Neural crest cell (in vitro differentiated cells): ENCODE measurements at regions not wholly inside any gene's neighbourhood (a gene's known extent, or its start where the extent isn't known, plus 50 kb on each side); places are given as distances from the start of the nearest gene placed in this dataset.

Source experiments
- DNase-seq: peaks from one replicate; pipeline ENCODE4 v3.0.0; 2021; ENCODE audit warnings: low read depth, mixed read lengths, low spot score
- H3K27ac Mint-ChIP-seq: one replicate; pipeline ENCODE4 v1.8.0; 2021; ENCODE audit warnings: mild to moderate bottlenecking, mixed read lengths; ENCODE audit not compliant: unreplicated experiment
- H3K27me3 Mint-ChIP-seq: 2 replicates; pipeline ENCODE4 v1.8.0; 2021; ENCODE audit warnings: low read depth, mild to moderate bottlenecking, mixed read lengths
- H3K36me3 Mint-ChIP-seq: 2 replicates; pipeline ENCODE4 v1.8.0; 2021; ENCODE audit warnings: low read depth, mild to moderate bottlenecking, mixed read lengths
- H3K4me1 Mint-ChIP-seq: 2 replicates; pipeline ENCODE4 v1.8.0; 2021; ENCODE audit warnings: mixed read lengths
- H3K4me3 Mint-ChIP-seq: one replicate; pipeline ENCODE4 v1.8.0; 2021; ENCODE audit warnings: mild to moderate bottlenecking, mixed read lengths
- H3K9me3 Mint-ChIP-seq: 2 replicates; pipeline ENCODE4 v1.8.0; 2021; ENCODE audit warnings: mixed read lengths
- CTCF ChIP-seq: fragments of 200-600 bp; sonication (generic); conservative IDR thresholded peaks from 2 replicates; pipeline ENCODE4 v1.5.0; 2021; ENCODE audit warnings: antibody characterized with exemption, mild to moderate bottlenecking

- Mint-ChIP-seq H3K4me3 (no peak overlapping the region), H3K36me3 (peaks cover 6% of the 10 kb centered on the region), H3K27ac (no peak overlapping the region), H3K9me3 (peaks cover 9% of the 10 kb centered on the region), H3K27me3 (no peaks in the 10 kb centered on the region), H3K4me1 (no peaks in the 10 kb centered on the region)
- no peak for DNase-seq
- no peak for TF ChIP-seq CTCF
These were observed 762.3 kb downstream of the GALC start for GRCh38 chr14:87230726-87231125.

GRCh38 chr14:87229131-87229530 lies 763.9 kb downstream of the GALC start:
- H3K9me3 Mint-ChIP-seq, result peaks cover 9% of the 10 kb centered on the region
- TF ChIP-seq CTCF, result no peak
- peaks cover 6% of the 10 kb centered on the region for H3K36me3 Mint-ChIP-seq
- H3K4me3 Mint-ChIP-seq, result no peak overlapping the region
- H3K4me1 Mint-ChIP-seq, result no peaks in the 10 kb centered on the region
- no peak for DNase-seq
- no peaks in the 10 kb centered on the region for H3K27me3 Mint-ChIP-seq
- H3K27ac Mint-ChIP-seq, result no peak overlapping the region

- no peak for DNase-seq
- Mint-ChIP-seq H3K36me3 (no peaks in the 10 kb centered on the region), H3K27ac (no peak overlapping the region), H3K27me3 (no peaks in the 10 kb centered on the region), H3K4me3 (no peak overlapping the region), H3K9me3 (peaks cover 2% of the 10 kb centered on the region), H3K4me1 (no peaks in the 10 kb centered on the region)
- no peak for TF ChIP-seq CTCF
These were observed 776.0 kb downstream of the GALC start for GRCh38 chr14:87217023-87217422.

GRCh38 chr14:87214558-87214957 lies 778.4 kb downstream of the GALC start:
- Mint-ChIP-seq H3K27me3 (no peaks in the 10 kb centered on the region), H3K27ac (no peak overlapping the region), H3K9me3 (peaks cover 2% of the 10 kb centered on the region), H3K36me3 (no peaks in the 10 kb centered on the region), H3K4me1 (no peaks in the 10 kb centered on the region), H3K4me3 (no peak overlapping the region)
- TF ChIP-seq CTCF, result no peak
- no peak for DNase-seq

- H3K36me3 Mint-ChIP-seq, result no peaks in the 10 kb centered on the region
- no peak overlapping the region for H3K4me3 Mint-ChIP-seq
- no peak for DNase-seq
- peaks cover 2% of the 10 kb centered on the region for H3K9me3 Mint-ChIP-seq
- TF ChIP-seq CTCF, result no peak
- no peaks in the 10 kb centered on the region for H3K4me1 Mint-ChIP-seq
- no peaks in the 10 kb centered on the region for H3K27me3 Mint-ChIP-seq
- H3K27ac Mint-ChIP-seq, result no peak overlapping the region
These were observed 785.2 kb downstream of the GALC start for GRCh38 chr14:87207756-87208155.

- TF ChIP-seq CTCF, result no peak
- H3K9me3 Mint-ChIP-seq, result peaks cover 2% of the 10 kb centered on the region
- H3K4me3 Mint-ChIP-seq, result no peak overlapping the region
- no peaks in the 10 kb centered on the region for H3K4me1 Mint-ChIP-seq
- DNase-seq, result no peak
- H3K36me3 Mint-ChIP-seq, result no peaks in the 10 kb centered on the region
- no peak overlapping the region for H3K27ac Mint-ChIP-seq
- no peaks in the 10 kb centered on the region for H3K27me3 Mint-ChIP-seq
These were observed 787.2 kb downstream of the GALC start for GRCh38 chr14:87205811-87206210.
